Cardiac fibroblast (primary cell): ENCODE measurements at regions not wholly inside any gene's neighbourhood (a gene's known extent, or its start where the extent isn't known, plus 50 kb on each side); places are given as distances from the start of the nearest gene placed in this dataset.

Source experiments
- DNase-seq, 2 donors: peaks; one replicate each; pipeline versions ENCODE4 v3.0.0 to v3.0.0-alpha.2; 2010; ENCODE audit warnings: low read depth in 2 of 2
- H3K4me3 ChIP-seq, 2 donors: replicated peaks in 1 of 2; 1 replicate in 1 of 2; 2 replicates in 1 of 2; pipeline ENCODE4 v1.5.1; 2011; ENCODE audit warnings: low read depth in 2 of 2, low read length in 2 of 2, mild to moderate bottlenecking in 2 of 2, moderate library complexity in 1 of 2
- CTCF ChIP-seq: IDR thresholded peaks from one replicate; pipeline ENCODE4 v1.5.1; 2011; ENCODE audit warnings: low read depth, mild to moderate bottlenecking, low read length, inconsistent platforms

GRCh38 chr12:5200278-5201087 is 156.8 kb downstream of the KCNA5 start:
- H3K4me3 ChIP-seq, result no peak overlapping the region
- no peak for DNase-seq
- TF ChIP-seq CTCF, result peak; percentile 33

GRCh38 chr12:5201554-5202218 is 158.0 kb downstream of the KCNA5 start:
- TF ChIP-seq CTCF, result no peak

GRCh38 chr12:5203274-5203673 is 159.6 kb downstream of the KCNA5 start:
- DNase-seq, result no peak
- no peak overlapping the region for H3K4me3 ChIP-seq
- no peak for TF ChIP-seq CTCF

More at GRCh38 chr12:5201554-5202218, 158.0 kb downstream of the KCNA5 start:
- no peak for DNase-seq
- H3K4me3 ChIP-seq, result no peak overlapping the region

GRCh38 chr12:5203720-5204119 is 160.0 kb downstream of the KCNA5 start:
- H3K4me3 ChIP-seq, result no peak overlapping the region
- TF ChIP-seq CTCF, result no peak
- no peak for DNase-seq

GRCh38 chr12:5204271-5204670 is 160.6 kb downstream of the KCNA5 start:
- no peak for TF ChIP-seq CTCF
- DNase-seq, result no peak
- H3K4me3 ChIP-seq, result no peak overlapping the region

- H3K4me3 ChIP-seq, result no peak overlapping the region
- DNase-seq, result no peak
- no peak for TF ChIP-seq CTCF
Observed at GRCh38 chr12:5204831-5205230, 161.2 kb downstream of the KCNA5 start.
